ENCODE measurements at regions not wholly inside any gene's neighbourhood (a gene's known extent, or its start where the extent isn't known, plus 50 kb on each side); places are given as distances from the start of the nearest gene placed in this dataset.
"Not testable (repeated sequence)": the region's sequence is repeated elsewhere in the genome, so short reads cannot be mapped to it uniquely, and the experiment has no call there.

GRCh38 chr10:64529003-64529350 lies 1007.8 kb downstream of the REEP3 start:
- DNase-seq: no peak

- no peak for DNase-seq
Observed at GRCh38 chr10:64534616-64535015, 1013.4 kb downstream of the REEP3 start.

- DNase-seq: no peak
Observed at GRCh38 chr10:64535131-64535867, 1014.1 kb downstream of the REEP3 start.

GRCh38 chr10:64537112-64537511 lies 1015.9 kb downstream of the REEP3 start:
- peak; percentile 21 for DNase-seq

GRCh38 chr10:64537928-64538327 lies 1016.7 kb downstream of the REEP3 start:
- no peak for DNase-seq

- DNase-seq: no peak
Observed at GRCh38 chr10:64546073-64546472, 1024.9 kb downstream of the REEP3 start.

GRCh38 chr10:64547168-64547567 lies 1026.0 kb downstream of the REEP3 start:
- no peak for DNase-seq

- no peak for DNase-seq
Observed at GRCh38 chr10:64555666-64556065, 1034.5 kb downstream of the REEP3 start.

GRCh38 chr10:64558094-64558835 lies 1037.1 kb downstream of the REEP3 start:
- peak; percentile 20 for DNase-seq

GRCh38 chr10:64571056-64571455 lies 1049.9 kb downstream of the REEP3 start:
- peak; percentile 36 for DNase-seq

GRCh38 chr10:64573623-64574325 lies 1052.6 kb downstream of the REEP3 start:
- DNase-seq: no peak

GRCh38 chr10:64574371-64574770 lies 1053.2 kb downstream of the REEP3 start:
- DNase-seq: no peak

- no peak for DNase-seq
Observed at GRCh38 chr10:64576497-64576896, 1055.3 kb downstream of the REEP3 start.

- not testable (repeated sequence) for DNase-seq
Observed at GRCh38 chr10:64578757-64579156, 1057.6 kb downstream of the REEP3 start.

GRCh38 chr10:64586934-64587503 lies 1065.8 kb downstream of the REEP3 start:
- peak; percentile 33 for DNase-seq

GRCh38 chr10:64594072-64594471 lies 1072.9 kb downstream of the REEP3 start:
- no peak for DNase-seq

- DNase-seq: no peak
Observed at GRCh38 chr10:64598600-64598999, 1077.4 kb downstream of the REEP3 start.

GRCh38 chr10:64601298-64601697 lies 1080.1 kb downstream of the REEP3 start:
- no peak for DNase-seq

GRCh38 chr10:64617085-64617484 lies 1095.9 kb downstream of the REEP3 start:
- DNase-seq: peak; percentile 63

GRCh38 chr10:64619102-64619501 lies 1097.9 kb downstream of the REEP3 start:
- DNase-seq: peak; percentile 21

- no peak for DNase-seq
Observed at GRCh38 chr10:64626924-64627323, 1105.7 kb downstream of the REEP3 start.

- no peak for DNase-seq
Observed at GRCh38 chr10:64630534-64630933, 1109.3 kb downstream of the REEP3 start.

- no peak for DNase-seq
Observed at GRCh38 chr10:64635906-64636305, 1114.7 kb downstream of the REEP3 start.

- no peak for DNase-seq
Observed at GRCh38 chr10:64636461-64636860, 1115.3 kb downstream of the REEP3 start.
